ENCODE measurements at regions not wholly inside any gene's neighbourhood (a gene's known extent, or its start where the extent isn't known, plus 50 kb on each side); places are given as distances from the start of the nearest gene placed in this dataset.
"Not testable (repeated sequence)": the region's sequence is repeated elsewhere in the genome, so short reads cannot be mapped to it uniquely, and the experiment has no call there.

DNA sequence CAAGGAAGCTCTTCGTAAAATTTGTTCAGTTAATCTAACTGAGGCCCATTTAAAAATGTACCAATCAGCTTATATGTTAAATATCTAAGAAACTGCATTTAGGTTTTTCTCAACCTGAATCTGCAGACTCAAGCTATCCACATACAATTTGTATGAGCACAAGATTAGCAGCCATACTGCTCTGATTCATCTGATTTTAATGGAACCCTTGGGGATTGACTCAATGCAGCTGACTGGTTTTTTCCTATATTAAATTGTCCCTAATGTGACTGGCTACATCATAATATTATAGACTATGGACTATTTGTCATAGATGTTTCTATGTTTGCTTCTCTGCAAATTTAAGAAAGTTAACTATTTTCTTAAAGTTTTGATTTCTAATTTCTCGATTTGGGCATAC, 451.0 kb upstream of the TUSC1 start:
- TF ChIP-seq, protein P1, sequence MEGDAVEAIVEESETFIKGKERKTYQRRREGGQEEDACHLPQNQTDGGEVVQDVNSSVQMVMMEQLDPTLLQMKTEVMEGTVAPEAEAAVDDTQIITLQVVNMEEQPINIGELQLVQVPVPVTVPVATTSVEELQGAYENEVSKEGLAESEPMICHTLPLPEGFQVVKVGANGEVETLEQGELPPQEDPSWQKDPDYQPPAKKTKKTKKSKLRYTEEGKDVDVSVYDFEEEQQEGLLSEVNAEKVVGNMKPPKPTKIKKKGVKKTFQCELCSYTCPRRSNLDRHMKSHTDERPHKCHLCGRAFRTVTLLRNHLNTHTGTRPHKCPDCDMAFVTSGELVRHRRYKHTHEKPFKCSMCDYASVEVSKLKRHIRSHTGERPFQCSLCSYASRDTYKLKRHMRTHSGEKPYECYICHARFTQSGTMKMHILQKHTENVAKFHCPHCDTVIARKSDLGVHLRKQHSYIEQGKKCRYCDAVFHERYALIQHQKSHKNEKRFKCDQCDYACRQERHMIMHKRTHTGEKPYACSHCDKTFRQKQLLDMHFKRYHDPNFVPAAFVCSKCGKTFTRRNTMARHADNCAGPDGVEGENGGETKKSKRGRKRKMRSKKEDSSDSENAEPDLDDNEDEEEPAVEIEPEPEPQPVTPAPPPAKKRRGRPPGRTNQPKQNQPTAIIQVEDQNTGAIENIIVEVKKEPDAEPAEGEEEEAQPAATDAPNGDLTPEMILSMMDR (conservative IDR thresholded peaks at IDR 0.05), result no peak
- Mint-ChIP-seq H3K27me3 (ENCODE audit: low read depth) (no peaks in the 10 kb centered on the region), H3K4me1 (no peaks in the 10 kb centered on the region), H3K36me3 (ENCODE audit: low read depth) (no peaks in the 10 kb centered on the region), H3K9me3 (peaks cover 4% of the 10 kb centered on the region), H3K27ac (ENCODE audit: unreplicated experiment) (no peak overlapping the region), H3K4me3 (no peak overlapping the region)
- no peak for DNase-seq (ENCODE audit: low read depth, low spot score)

DNA sequence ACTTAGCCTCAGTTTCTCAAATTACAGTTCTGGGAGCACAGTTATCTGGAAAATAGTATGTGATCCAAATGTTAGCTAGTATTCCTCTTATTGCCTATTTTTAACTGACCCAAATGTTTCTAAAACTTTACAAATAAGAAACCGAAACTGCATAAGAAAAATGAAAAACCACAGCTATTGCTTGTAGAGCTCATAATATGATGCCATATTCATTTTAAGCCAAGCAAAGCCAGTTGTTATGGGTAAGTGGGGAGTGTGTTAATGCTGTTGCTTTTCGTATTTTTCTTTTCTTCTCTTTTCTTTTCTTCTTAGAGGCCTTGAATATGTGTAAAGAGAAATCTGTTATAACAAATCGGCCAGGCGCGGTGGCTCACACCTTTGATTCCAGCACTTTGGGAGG, 447.4 kb upstream of the TUSC1 start:
- no peak for DNase-seq (ENCODE audit: low read depth, low spot score)
- no peaks in the 10 kb centered on the region for H3K27me3 Mint-ChIP-seq (ENCODE audit: low read depth)

DNA sequence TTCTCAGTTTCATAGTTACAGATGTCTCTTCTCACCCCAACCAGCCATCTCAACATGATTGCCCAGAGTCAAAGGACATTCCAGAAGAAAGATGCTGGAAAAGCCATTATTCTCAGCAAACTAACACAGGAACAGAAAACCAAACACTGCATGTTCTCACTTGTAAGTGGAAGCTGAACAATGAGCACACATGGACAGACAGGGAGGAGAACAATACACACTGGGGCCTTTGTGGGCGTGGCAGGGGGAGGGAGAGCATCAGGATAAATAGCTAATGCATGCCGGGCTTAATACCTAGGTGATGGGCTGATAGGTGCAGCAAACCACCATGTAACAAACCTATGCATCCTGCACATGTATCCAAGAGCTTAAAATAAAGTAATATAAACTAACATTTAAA, 437.8 kb upstream of the TUSC1 start:
- not testable (repeated sequence) for H3K36me3 Mint-ChIP-seq (ENCODE audit: low read depth); H3K27me3 Mint-ChIP-seq (ENCODE audit: low read depth); DNase-seq (ENCODE audit: low read depth, low spot score); H3K4me1 Mint-ChIP-seq; H3K27ac Mint-ChIP-seq (ENCODE audit: unreplicated experiment); H3K9me3 Mint-ChIP-seq; H3K4me3 Mint-ChIP-seq

More for the DNA sequence above, 447.4 kb upstream of the TUSC1 start:
- no peaks in the 10 kb centered on the region for H3K4me1 Mint-ChIP-seq
- no peaks in the 10 kb centered on the region for H3K36me3 Mint-ChIP-seq (ENCODE audit: low read depth)
- peaks cover 4% of the 10 kb centered on the region for H3K9me3 Mint-ChIP-seq
- H3K27ac Mint-ChIP-seq (ENCODE audit: unreplicated experiment), result no peak overlapping the region
- TF ChIP-seq, protein P1 (conservative IDR thresholded peaks at IDR 0.05), result no peak
- H3K4me3 Mint-ChIP-seq, result no peak overlapping the region

DNA sequence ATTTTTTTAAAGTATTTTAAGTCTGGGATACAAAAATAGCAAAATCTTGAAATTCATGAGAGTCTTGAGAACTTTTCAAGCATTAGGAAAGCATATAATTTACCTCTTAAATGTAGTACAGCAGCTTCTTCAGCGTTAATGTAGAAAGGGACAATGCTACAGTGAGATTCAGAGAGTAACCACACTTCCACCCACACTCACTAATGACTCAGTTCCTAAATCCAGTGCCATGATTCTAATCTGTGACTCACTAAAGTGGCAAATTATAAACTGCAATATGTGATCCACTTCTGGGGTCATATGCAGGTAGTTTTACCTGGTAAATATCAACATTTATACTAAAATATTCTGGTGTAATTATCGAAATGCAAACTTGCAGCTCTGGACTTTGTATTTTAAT, 434.5 kb upstream of the TUSC1 start:
- DNase-seq (ENCODE audit: low read depth, low spot score), result no peak
- Mint-ChIP-seq H3K27me3 (ENCODE audit: low read depth) (no peaks in the 10 kb centered on the region), H3K9me3 (peaks cover 12% of the 10 kb centered on the region), H3K4me1 (peaks cover 4% of the 10 kb centered on the region), H3K4me3 (no peak overlapping the region), H3K36me3 (ENCODE audit: low read depth) (no peaks in the 10 kb centered on the region), H3K27ac (ENCODE audit: unreplicated experiment) (no peak overlapping the region)
- TF ChIP-seq, protein P1 (conservative IDR thresholded peaks at IDR 0.05), result no peak

DNA sequence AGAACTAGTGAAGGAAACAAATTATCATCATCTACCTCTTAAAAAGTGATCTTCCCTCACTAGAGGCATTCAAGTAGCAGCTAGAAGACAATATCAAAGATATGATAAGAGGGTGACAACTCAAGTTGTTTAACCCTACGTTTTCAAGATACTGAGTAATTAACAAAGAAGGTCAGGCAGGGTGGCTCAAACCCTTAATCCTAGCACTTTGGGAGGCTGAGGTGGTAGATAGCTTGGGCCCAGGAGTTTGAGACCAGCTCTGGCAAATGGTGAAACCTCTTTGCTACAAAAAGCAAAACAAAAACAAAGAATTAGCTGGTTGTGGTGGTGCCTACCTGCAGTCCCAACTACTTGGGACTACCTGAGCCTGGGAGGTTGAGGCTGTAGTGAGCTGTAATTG, 408.2 kb upstream of the TUSC1 start:
- TF ChIP-seq, protein P1 (conservative IDR thresholded peaks at IDR 0.05), result no peak
- no peak overlapping the region for H3K4me3 Mint-ChIP-seq
- H3K4me1 Mint-ChIP-seq, result no peaks in the 10 kb centered on the region
- H3K27ac Mint-ChIP-seq (ENCODE audit: unreplicated experiment), result no peak overlapping the region
- H3K9me3 Mint-ChIP-seq, result no peaks in the 10 kb centered on the region
- H3K27me3 Mint-ChIP-seq (ENCODE audit: low read depth), result no peaks in the 10 kb centered on the region
- no peaks in the 10 kb centered on the region for H3K36me3 Mint-ChIP-seq (ENCODE audit: low read depth)
- no peak for DNase-seq (ENCODE audit: low read depth, low spot score)

DNA sequence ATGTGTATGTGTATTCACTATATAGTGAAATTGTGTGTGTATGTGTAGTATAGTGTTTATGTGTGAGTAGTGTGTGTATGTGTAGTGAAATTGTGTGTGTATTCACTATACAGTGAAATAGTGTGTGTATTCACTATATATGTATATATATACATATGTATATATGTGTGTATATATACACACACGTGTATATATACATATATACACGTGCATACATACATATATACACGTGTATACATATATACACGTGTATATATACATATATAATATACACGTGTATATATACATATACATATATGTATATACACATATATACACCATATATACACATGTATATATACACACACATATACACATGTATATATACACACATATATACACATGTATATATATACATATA, 403.6 kb upstream of the TUSC1 start:
- Mint-ChIP-seq H3K4me3 (no peak overlapping the region), H3K27ac (ENCODE audit: unreplicated experiment) (no peak overlapping the region), H3K4me1 (no peaks in the 10 kb centered on the region), H3K36me3 (ENCODE audit: low read depth) (no peaks in the 10 kb centered on the region), H3K9me3 (no peaks in the 10 kb centered on the region), H3K27me3 (ENCODE audit: low read depth) (no peaks in the 10 kb centered on the region)
- DNase-seq (ENCODE audit: low read depth, low spot score), result no peak
- TF ChIP-seq, protein P1 (conservative IDR thresholded peaks at IDR 0.05), result no peak
